DOHH2 (cell line): ENCODE measurements at regions not wholly inside any gene's neighbourhood (a gene's known extent, or its start where the extent isn't known, plus 50 kb on each side); places are given as distances from the start of the nearest gene placed in this dataset.

ENCODE experiments used
- EZH2phosphoT487 ChIP-seq: fragments of 200-600 bp; sonication (generic); IDR thresholded peaks from 2 replicates; pipeline ENCODE4 v1.6.1; 2017; ENCODE audit warnings: borderline replicate concordance, mild to moderate bottlenecking, antibody characterized with exemption, low read length, moderate library complexity, mixed read lengths
- TF ChIP-seq, protein P1 (sequence below): fragments of 200-600 bp; sonication (generic); IDR thresholded peaks from one replicate; pipeline ENCODE4 v1.5.1; 2014; ENCODE audit warnings: antibody characterized with exemption, mild to moderate bottlenecking, low read depth, low read length; ENCODE audit not compliant: poor library complexity, severe bottlenecking

DNA sequence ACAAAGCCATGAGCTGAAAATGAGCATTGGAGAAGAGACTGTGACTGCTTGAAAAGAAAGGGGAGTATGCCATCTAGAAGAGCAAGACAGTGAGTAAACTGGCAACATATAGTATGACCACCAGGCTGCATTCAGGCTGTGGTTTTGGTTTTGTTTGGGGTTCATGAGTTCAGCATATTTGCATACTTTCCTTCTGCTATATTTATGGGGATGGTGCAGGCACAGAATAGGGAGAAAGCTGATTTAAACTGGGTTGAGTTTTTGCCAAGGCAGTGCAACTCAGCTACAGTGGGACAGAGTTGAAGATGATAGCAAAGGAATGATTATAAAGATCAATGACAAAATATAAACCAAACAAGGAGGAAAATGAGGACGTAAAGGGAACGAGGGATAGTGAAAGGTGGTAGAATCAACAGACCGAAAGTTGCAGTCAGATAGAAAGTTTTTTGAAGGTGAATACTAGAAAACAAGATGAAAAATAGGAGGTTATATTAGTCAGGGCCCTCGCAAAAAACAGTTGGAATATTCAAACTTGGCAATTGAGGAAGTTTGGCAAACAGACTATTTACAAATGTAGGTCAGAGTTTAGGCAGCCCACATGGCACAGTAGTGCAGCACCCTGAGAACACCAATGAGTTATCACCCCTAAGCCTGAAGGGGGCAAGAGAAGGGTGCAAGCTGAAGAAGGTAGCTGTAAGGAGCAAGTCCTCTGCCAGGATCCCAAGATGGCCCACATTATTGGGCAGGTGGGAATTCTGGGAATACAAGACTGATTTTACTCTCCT is 114.8 kb upstream of the MAP9 start:
- TF ChIP-seq, protein P1, sequence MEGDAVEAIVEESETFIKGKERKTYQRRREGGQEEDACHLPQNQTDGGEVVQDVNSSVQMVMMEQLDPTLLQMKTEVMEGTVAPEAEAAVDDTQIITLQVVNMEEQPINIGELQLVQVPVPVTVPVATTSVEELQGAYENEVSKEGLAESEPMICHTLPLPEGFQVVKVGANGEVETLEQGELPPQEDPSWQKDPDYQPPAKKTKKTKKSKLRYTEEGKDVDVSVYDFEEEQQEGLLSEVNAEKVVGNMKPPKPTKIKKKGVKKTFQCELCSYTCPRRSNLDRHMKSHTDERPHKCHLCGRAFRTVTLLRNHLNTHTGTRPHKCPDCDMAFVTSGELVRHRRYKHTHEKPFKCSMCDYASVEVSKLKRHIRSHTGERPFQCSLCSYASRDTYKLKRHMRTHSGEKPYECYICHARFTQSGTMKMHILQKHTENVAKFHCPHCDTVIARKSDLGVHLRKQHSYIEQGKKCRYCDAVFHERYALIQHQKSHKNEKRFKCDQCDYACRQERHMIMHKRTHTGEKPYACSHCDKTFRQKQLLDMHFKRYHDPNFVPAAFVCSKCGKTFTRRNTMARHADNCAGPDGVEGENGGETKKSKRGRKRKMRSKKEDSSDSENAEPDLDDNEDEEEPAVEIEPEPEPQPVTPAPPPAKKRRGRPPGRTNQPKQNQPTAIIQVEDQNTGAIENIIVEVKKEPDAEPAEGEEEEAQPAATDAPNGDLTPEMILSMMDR = no peak
- no peak for TF ChIP-seq EZH2phosphoT487
